ENCODE measurements at regions not wholly inside any gene's neighbourhood (a gene's known extent, or its start where the extent isn't known, plus 50 kb on each side); places are given as distances from the start of the nearest gene placed in this dataset.

DNA sequence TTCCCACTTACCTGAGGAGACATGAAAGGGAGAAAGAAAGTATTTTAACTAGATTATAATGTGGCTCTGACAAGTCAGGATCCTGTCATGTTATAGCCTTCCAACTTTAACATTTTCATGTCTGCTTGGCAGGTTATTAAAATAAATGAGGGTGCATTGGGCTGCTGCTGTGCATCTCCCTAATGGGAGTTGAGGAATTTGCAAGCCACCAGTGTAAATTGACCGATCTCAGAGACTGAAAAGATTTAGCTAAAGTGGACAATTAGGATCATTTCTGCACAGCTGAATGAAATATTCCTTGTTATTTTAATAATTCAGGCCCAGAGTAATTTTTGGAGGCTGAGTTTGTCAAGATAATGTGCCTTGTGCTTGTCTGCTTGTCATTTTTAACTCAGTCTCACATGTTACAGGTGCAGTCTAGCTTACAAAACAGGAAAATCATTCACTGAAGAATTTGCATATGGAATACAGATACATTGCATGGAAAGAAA is 366.3 kb upstream of the ADAMTS16 start:
- no peak for DNase-seq

- DNase-seq, result no peak
Measured at GRCh38 chr5:4777435-4777834, 362.7 kb upstream of the ADAMTS16 start.

DNA sequence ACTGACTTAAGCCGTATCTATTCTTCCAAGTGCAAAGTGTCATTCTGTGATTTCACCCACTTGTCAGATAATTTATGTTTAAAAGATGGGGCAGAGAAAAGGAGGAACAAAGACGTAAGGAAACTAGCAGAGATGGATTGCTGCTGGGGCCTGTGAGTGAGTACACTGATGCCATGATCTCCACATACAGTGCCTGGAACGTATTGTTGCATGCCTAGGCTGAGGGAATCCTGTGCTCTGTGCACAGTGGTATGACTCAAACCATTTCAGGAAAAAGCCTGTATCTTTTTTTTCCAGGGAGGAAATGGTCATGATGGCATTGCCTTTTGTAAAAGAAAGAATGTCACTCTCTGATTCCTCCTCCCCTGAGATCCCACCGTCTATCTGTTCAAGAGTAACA is 359.5 kb upstream of the ADAMTS16 start:
- no peak for DNase-seq

GRCh38 chr5:4781299-4781698 is 358.8 kb upstream of the ADAMTS16 start:
- DNase-seq, result no peak

DNA sequence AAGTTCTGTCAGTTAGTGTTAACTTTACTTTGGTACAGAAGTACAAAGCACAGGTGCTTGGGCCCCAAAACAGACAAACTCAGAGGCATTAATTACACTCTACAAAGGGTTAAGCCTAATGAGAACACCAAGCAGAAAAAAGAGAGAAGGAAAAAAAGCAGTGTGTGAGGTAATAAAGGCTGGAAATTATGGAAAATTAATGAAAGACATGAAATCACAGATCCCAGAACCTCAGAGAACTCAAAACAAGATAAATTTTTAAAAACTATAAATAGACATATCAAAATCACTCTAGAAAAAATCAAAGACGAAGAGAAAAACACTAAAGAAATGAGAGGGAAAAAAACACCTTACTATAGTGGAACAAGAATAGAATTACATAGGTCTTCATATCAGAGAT is 354.2 kb upstream of the ADAMTS16 start:
- DNase-seq, result no peak

DNA sequence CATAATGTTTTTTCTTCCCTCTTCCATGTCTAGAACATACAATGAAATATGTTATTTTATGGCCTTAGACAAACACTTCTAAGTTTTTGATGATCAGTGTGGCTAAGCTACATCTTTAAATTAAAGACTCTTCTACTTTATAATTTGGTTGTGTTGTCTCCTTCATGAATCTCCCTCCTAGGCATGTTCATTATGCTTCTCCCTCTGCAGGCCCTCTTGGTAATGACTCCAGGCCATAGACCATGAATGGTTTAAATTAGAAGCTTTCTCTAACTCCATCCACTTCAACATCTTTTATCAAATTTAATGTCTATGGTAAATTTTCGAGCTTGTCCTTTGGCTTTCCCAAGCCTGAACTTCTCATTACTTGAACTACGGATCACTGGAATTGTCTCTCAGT is 342.7 kb upstream of the ADAMTS16 start:
- DNase-seq, result no peak

DNA sequence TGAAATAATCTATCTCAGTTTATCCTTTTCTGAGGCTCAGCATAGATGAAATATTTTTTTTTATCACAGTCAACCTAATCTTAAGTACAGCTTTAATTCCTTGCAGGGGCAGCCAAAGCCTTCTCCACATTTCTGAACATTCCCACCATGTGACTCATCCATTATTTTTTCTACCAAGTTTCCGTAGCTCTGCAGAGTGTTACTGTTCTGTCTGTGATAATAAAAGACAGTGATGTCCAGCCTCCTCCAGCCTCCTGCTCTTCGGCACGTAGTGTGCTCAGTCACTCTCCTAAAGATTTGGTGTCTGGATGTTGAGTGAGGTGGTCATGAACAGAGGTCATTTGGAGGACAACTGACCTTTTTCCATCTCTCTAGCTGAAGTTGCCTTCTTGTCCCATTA is 338.1 kb upstream of the ADAMTS16 start:
- DNase-seq, result no peak

DNA sequence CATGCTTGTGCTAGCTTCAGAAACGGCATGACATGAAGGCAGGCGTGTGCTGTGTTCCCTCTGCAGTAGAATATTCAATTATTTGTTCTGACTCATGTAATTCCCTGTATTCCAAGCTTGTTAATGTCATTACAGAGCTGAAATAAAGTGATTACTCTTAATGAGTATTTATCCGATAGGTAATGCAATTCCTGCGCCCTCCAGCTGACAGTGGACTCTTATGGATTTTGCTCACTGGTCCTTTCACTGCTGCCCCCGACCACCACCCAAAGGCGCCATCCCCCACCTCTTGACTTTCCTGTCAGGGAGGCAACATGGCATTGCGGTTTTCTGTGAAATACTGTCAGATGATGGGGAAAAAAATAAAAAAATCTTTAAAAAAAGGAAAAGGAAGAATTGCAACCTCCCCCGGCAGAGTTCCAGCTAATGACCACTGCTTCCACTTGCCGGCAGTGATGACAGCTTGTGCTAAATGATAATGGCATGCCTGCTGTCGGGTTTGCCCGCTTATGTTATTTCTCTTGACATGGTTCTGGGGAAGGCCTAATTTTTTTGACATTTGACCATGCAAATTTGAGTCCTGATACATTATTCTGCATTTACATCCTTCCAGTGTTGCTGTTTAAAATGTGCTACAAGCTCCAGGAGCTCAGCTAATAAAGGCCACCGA is 335.3 kb upstream of the ADAMTS16 start:
- no peak for DNase-seq

- DNase-seq, result no peak
Measured at GRCh38 chr5:4815002-4815401, 325.1 kb upstream of the ADAMTS16 start.

DNA sequence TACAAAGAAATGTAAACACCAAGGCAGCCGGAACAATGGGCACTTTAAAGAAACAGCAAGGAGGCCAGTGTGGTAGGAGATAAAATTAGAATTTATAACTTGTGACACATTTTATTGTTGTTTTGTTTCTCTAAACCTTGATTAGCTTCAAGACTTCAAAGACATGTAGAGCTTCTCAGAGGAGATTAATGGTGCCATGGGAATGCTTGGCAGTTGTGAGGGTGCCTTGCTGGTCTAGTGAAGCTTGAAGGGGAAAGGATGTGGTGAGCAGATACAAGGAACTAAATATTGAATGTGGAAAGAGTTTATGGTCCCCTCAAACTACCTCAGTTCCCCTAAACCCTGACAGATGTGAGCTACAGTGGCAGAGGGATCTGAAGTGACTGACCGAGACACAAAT is 322.4 kb upstream of the ADAMTS16 start:
- DNase-seq, result no peak

DNA sequence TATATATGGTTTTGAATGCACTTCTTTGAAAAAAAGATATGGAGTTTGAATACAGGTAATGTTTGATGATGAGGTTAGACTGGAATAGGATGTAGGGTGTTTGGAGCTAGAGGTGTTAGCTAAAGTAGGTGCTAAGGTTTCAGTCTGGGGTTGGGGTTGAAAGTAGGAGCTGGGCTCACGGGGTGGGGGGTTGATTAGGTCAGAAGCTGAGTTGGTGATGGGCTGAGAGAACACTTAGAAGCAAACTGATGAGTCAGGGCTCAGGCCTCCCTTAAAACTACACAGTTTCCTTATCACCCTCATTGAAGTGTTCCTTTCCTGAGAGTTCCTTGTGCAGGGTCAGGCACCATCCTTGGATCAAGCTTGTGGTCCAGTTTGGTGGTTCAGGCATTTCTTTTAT is 308.8 kb upstream of the ADAMTS16 start:
- DNase-seq, result no peak

- DNase-seq, result no peak
Measured at GRCh38 chr5:4832471-4832870, 307.7 kb upstream of the ADAMTS16 start.

- DNase-seq, result no peak
Measured at GRCh38 chr5:4833104-4833738, 306.9 kb upstream of the ADAMTS16 start.

DNA sequence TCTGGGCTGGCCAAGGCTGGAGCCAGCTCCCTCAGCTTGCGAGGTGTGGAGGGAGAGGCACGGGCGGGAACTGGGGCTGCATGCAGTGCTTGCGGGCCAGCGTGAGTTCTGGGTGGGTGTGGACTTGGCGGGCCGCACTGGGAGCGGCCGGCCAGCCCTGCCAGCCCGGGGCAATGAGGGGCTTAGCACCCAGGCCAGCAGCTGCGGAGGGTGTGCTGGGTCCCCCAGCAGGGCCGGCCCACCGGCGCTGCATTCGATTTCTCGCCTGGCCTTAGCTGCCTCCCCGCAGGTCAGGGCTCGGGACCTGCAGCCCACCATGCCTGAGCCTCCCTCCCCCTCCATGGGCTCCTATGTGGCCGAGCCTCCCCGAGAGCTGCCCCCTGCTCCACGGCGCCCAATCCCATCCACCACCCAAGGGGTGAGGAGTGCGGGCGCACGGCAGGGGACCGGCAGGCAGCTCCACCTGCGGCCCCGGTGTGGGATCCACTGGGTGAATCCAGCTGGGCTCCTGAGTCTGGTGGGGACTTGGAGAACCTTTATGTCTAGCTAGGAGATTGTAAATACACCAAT is 302.6 kb upstream of the ADAMTS16 start:
- no peak for DNase-seq

GRCh38 chr5:4845221-4845620 is 294.9 kb upstream of the ADAMTS16 start:
- DNase-seq, result no peak

- no peak for DNase-seq
Measured at GRCh38 chr5:4847766-4848165, 292.4 kb upstream of the ADAMTS16 start.

DNA sequence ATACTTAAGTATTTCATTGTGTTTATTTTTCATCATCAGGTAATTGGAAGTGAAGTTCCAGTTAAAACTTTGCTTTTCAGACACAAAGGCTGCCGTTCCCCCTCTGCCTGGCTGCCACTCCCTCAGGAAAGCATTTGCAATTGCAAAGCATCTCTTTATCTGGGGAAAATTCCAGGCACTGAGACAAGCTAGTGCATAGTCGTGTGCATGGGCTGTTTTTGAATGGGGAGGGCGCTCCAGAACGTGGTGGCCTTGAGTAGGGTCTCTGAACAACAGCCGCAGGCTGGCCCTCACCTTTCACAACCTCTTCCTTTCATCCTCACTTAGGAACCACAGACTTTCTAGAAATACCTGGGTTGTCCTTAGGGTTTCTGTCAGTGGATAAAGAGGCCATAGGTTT is 285.1 kb upstream of the ADAMTS16 start:
- no peak for DNase-seq

DNA sequence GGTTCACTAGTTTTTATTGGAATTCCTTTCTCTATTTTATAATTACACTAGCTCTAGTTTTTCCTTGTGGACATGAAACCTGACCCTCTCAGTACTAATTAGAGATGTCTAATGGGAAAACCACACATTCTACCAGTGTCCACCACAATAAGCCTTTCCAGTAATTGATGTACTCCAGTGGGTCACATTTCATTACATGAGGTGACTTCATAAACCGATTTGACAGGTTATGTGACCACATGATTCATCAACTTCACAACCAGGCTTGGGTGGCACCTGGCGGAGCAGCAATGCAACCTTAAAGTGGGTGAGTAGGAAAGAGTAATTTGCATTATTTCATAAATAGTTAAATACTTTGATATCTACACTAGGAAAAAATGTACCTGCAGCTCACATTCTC is 284.2 kb upstream of the ADAMTS16 start:
- no peak for DNase-seq

GRCh38 chr5:4857761-4858160 is 282.4 kb upstream of the ADAMTS16 start:
- DNase-seq, result no peak

GRCh38 chr5:4859500-4860235 is 280.5 kb upstream of the ADAMTS16 start:
- DNase-seq, result no peak

- DNase-seq, result no peak
Measured at GRCh38 chr5:4860631-4861030, 279.5 kb upstream of the ADAMTS16 start.

- DNase-seq, result peak; percentile 31
Measured at GRCh38 chr5:4862500-4862899, 277.6 kb upstream of the ADAMTS16 start.

- no peak for DNase-seq
Measured at GRCh38 chr5:4866131-4866659, 273.9 kb upstream of the ADAMTS16 start.

DNA sequence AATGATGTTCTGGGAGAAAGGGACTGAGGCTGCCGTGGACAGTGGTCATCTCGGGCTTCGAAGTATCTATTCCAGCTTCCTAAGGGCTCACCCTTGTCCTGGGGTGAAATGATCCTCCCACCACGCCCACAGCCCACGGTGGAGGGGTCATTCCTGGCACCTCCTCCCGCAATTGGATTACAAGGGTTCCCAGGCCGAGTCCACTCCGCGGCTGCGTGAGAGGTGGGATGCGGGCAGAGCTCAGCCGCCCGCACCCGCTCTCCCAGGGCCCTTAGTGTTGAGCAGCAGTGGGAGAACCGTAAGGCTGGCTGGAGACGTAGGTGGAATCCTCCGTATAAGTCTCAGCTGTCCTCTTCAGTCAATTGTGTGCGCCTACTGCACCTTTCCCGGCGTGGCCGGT is 273.3 kb upstream of the ADAMTS16 start:
- no peak for DNase-seq

Data from NCI-H345 (cell line).